GM18511 (cell line): ENCODE measurements at regions not wholly inside any gene's neighbourhood (a gene's known extent, or its start where the extent isn't known, plus 50 kb on each side); places are given as distances from the start of the nearest gene placed in this dataset.

Experiments
- ATAC-seq: cut with Tn5 transposase; IDR thresholded peaks from one replicate; pipeline ENCODE4 v1.9.1; 2021; ENCODE audit warnings: mild to moderate bottlenecking, moderate library complexity; ENCODE audit not compliant: unreplicated experiment

DNA sequence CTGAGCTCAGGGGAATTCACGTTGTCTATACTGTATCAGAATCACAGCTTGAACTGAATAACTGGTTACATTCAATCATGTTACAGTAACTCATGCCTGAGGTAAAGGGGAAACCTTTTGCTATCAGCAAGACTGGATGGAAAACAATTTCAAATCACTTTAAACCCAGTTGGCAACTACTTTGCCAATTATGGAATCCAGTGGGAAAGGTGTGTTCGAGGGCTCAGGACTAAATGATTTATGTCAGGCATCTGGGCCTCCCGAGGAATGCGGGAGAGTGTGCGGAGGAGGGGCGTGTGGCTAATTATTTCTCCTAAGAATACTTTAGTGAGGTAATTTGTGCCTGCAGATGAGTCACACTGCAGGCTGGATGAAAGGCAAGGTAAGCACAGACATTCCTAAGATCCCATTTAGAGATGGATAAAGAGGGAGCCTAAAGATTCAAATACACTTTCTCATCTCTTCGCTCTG lies 100.1 kb downstream of the HRH4 start:
- no peak for ATAC-seq

DNA sequence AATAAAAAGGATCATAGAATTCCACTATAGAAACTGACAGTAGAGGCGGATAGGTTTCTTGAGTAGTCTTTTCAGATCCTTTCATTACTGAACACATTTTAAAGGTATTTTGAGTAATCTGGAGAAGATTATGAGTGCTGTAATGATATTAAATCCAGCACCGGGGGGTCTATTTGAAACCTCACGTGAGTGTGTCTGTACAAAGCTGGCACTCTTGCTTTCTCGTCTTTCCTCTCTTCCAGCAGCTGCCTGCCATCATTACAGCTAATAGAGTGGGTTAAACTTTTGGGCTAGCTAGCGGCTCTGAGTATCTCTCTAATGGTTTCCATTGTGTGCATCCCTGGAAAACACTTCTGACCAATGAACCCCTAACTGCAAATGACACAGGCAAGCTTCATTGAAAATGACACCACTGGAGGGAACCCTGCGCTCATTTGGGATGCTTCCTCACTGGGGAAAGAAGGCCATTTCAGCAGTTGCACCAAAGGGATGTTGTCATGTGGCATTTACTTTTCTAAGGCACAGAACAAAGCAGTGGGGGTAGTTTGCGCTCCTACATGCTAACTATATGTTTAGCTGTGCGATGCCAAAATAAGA lies 101.0 kb downstream of the HRH4 start:
- no peak for ATAC-seq

DNA sequence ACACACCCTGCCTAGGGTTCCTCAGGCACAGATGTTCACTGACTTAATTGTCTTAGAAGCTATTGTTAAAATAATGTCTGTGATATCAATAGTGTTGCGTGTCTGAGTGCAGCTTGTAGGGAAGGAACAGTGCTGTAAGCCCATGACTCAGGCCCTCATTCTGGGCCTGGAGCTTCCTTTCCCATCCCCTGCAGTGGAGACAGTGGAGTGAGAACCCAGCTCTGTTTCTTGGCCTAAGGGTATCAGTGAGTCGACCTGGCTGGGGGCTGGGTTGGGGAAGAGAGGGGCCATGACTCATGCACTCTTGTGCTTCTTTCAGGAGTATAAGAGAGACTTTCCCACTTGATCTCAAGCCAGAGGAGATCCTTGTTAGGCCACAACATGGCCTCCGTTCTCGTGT lies 106.8 kb downstream of the HRH4 start:
- ATAC-seq, result no peak

DNA sequence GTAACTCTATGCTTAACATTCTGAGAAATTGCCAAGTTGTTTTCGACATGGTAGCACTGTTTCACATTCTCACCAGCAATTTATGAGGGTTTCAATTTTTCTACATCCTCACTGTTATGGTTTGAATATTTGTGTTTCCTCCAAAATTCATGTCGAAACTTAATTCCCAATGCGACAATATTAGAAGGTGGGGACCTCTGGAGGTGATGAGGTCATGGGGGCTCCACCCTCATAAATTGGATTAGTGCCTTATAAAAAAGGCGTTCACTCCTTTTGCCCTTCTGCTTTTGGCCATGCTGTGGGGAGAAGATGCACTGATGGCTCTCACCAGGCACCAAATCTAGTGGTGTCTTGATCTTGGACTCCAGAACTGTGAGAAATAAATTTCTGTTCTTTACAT lies 110.3 kb downstream of the HRH4 start:
- no peak for ATAC-seq

GRCh38 chr18:24582771-24583170 lies 122.3 kb downstream of the HRH4 start:
- no peak for ATAC-seq

DNA sequence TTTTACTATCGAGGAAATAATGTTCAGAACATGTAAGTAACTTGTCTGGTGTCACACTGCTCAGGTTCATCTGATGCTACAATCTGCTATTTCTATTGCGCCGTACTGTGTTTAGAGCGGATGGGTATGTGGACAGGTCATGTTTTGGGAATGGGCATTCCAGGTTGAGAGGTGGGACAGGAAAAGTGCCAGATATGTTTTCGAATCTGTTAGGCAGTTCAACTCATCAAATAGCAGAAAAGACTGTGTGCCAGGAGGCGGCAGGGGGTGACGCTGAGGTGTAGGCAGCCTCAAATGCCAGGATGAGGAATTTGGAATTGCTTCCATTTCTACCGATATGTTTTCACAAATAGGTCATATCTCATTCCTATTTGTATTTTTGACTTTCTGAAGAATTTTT lies 123.8 kb downstream of the HRH4 start:
- no peak for ATAC-seq

GRCh38 chr18:24584813-24585212 lies 124.4 kb downstream of the HRH4 start:
- ATAC-seq, result no peak

GRCh38 chr18:24585996-24586566 lies 125.6 kb downstream of the HRH4 start:
- no peak for ATAC-seq

- no peak for ATAC-seq
Measured at GRCh38 chr18:24586662-24587360, 126.4 kb downstream of the HRH4 start.

DNA sequence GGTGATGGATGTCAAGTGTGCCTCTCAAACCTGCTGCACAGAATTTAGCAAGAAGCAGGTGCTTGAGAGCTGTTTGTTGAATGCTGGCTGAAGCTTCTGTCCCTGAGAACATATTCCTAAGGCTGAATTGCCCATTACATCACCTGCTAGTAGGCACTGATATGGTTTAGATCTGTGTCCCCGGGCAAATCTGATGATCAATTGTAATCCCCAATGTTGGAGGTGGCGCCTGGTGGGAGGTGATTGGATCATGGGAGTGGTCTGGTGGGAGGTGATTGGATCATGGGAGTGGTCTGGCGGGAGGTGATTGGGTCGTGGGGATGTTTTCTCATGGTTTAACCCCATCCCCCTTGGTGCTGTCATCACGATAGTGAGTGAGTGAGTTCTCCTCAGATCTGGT lies 128.0 kb downstream of the HRH4 start:
- no peak for ATAC-seq

- no peak for ATAC-seq
Measured at GRCh38 chr18:24590946-24591345, 130.5 kb downstream of the HRH4 start.

GRCh38 chr18:24593401-24593800 lies 133.0 kb downstream of the HRH4 start:
- no peak for ATAC-seq

- no peak for ATAC-seq
Measured at GRCh38 chr18:24593886-24594285, 133.4 kb downstream of the HRH4 start.

DNA sequence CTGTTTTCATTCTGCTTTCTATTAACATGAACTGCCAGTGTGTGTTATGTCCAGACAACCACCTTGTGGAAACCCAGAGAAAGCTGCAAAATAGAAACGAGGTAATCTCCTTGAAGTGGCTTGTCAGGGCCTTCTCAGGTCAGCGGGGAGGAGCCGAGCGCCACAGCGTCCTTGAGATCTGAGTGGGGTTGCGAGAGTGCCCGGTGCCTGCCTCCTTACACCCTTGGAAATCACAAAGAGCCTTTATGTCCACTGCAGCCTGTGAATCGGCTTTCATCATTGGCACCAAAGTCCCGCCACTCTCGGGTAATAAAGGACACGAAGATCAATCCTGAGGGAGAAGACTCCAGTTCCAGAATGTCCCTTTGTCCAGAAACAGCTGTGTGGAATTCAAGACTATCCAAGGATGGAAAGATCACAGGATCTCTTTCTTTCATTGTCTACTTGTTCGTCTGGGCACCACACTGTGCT lies 135.2 kb downstream of the HRH4 start:
- no peak for ATAC-seq

DNA sequence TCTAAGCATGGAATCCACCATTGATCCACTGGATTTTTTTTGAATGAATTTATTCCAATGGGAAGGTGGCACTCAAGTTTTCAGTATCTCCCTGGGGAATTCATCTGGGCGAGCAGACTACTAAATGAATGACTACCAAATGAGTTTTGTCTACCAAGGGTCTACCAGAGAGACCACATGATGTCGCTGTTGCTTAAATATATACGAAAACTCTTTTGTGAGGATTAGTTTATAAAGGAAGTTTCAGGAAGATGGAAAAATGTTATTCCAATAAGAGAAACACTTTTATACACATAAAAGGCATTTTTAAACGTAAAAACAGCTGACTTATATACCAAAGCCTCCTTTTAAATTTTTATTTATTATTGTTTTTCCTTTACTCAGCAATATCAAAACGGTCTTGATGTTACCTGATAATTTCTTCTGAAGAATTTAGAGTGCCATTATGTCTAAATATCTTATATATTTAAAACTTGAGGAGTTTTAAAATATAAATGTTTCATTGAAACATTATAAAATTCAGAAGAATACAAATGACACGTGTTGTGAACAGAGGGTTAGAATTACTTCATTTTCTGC lies 139.7 kb downstream of the HRH4 start:
- ATAC-seq, result no peak

- ATAC-seq, result no peak
Measured at GRCh38 chr18:24601585-24601984, 141.1 kb downstream of the HRH4 start.

- no peak for ATAC-seq
Measured at GRCh38 chr18:24602201-24602600, 141.8 kb downstream of the HRH4 start.

DNA sequence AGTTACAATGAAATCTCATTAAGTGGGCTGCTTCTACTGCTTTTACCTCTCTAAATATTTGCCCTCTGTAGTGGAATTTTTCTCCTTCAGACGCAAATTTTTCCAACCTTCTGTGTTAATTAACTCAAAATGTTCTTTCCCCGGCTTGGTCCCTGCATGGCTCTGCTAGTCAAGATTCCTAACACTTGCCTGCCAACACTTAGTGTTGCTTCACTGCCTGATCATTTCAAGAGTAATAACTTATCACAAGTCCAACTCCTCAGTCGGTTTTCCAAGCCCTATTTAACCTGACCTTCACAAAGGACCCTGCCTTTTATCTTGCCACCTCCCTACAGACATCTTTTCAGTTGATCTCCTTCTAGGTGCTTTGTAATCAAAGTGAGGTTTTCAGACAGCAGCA lies 142.7 kb downstream of the HRH4 start:
- ATAC-seq, result no peak

- ATAC-seq, result no peak
Measured at GRCh38 chr18:24605444-24605843, 145.0 kb downstream of the HRH4 start.

GRCh38 chr18:24609254-24609653 lies 148.8 kb downstream of the HRH4 start:
- no peak for ATAC-seq

GRCh38 chr18:24611075-24611474 lies 150.6 kb downstream of the HRH4 start:
- no peak for ATAC-seq
